ENCODE measurements at regions not wholly inside any gene's neighbourhood (a gene's known extent, or its start where the extent isn't known, plus 50 kb on each side); places are given as distances from the start of the nearest gene placed in this dataset.
"Not testable (repeated sequence)": the region's sequence is repeated elsewhere in the genome, so short reads cannot be mapped to it uniquely, and the experiment has no call there.

GRCh38 chr2:140108706-140109475 is 1328.7 kb upstream of the NXPH2 start:
- no peaks in the 10 kb centered on the region for H3K27me3 Mint-ChIP-seq
- peaks cover 15% of the 10 kb centered on the region for H3K9me3 Mint-ChIP-seq
- H3K4me1 Mint-ChIP-seq (ENCODE audit: low read depth in 2 of 2): no peaks in the 10 kb centered on the region
- no peak for DNase-seq (ENCODE audit: low spot score)
- no peaks in the 10 kb centered on the region for H3K36me3 Mint-ChIP-seq
- H3K4me3 Mint-ChIP-seq: no peak overlapping the region
- no peak overlapping the region for H3K27ac Mint-ChIP-seq
- ATAC-seq: no peak

DNA sequence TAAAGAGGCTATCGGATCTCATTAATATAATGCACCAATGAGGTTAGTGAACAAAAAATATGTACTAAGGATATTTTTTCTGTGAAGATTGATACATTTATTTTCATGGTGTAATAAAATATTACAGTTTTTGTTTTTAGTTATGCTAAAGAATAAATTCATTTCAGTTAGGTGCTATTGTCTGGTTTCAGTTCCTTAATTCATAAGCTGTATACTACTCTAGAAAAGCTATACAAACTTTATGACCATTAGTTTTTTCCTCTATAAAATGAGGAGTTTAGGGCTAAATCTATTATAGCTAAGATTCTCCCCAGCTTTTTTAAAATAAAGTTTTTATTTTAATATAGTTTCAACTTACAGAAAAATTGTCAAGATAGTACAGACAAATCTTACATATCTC is 1311.7 kb upstream of the NXPH2 start:
- Mint-ChIP-seq H3K9me3 (peaks cover 17% of the 10 kb centered on the region), H3K36me3 (peaks cover 5% of the 10 kb centered on the region), H3K27ac (no peak overlapping the region), H3K4me1 (ENCODE audit: low read depth in 2 of 2) (no peaks in the 10 kb centered on the region), H3K27me3 (no peaks in the 10 kb centered on the region), H3K4me3 (no peak overlapping the region)
- DNase-seq (ENCODE audit: low spot score) (no peak), ATAC-seq (no peak)

DNA sequence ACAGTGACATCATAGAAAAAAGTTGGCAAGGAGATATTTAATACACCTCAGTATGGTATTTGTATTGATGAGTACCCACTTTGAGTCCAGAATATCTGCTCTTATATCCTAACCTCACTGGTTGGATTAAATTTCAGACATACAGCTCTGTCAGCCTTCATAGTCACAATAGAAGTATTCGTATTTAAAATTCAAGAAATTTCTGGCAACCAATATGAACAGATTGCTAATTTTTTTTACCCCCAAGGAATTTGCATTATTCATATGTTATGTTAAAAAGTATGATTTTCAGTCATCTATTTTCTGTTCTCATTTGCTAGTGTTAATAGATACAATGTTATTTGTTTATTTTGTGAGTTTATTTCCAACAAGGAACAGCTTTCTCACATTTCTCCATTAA is 1306.8 kb upstream of the NXPH2 start:
- no peaks in the 10 kb centered on the region for H3K36me3 Mint-ChIP-seq
- H3K9me3 Mint-ChIP-seq: peaks cover 30% of the 10 kb centered on the region
- ATAC-seq (no peak), DNase-seq (ENCODE audit: low spot score) (no peak)
- H3K27ac Mint-ChIP-seq: no peak overlapping the region
- H3K4me1 Mint-ChIP-seq (ENCODE audit: low read depth in 2 of 2): no peaks in the 10 kb centered on the region
- H3K27me3 Mint-ChIP-seq: no peaks in the 10 kb centered on the region
- H3K4me3 Mint-ChIP-seq: no peak overlapping the region

GRCh38 chr2:140085674-140086073 is 1305.5 kb upstream of the NXPH2 start:
- DNase-seq (ENCODE audit: low spot score): no peak
- Mint-ChIP-seq H3K36me3 (no peaks in the 10 kb centered on the region), H3K4me1 (ENCODE audit: low read depth in 2 of 2) (no peaks in the 10 kb centered on the region), H3K27ac (no peak overlapping the region), H3K4me3 (no peak overlapping the region), H3K27me3 (no peaks in the 10 kb centered on the region), H3K9me3 (peaks cover 26% of the 10 kb centered on the region)
- no peak for ATAC-seq

- Mint-ChIP-seq H3K36me3 (peaks cover 11% of the 10 kb centered on the region), H3K4me1 (ENCODE audit: low read depth in 2 of 2) (no peaks in the 10 kb centered on the region), H3K4me3 (no peak overlapping the region), H3K27ac (no peak overlapping the region), H3K27me3 (no peaks in the 10 kb centered on the region), H3K9me3 (peaks cover 12% of the 10 kb centered on the region)
- ATAC-seq (no peak), DNase-seq (ENCODE audit: low spot score) (no peak)
Observed at GRCh38 chr2:140079038-140079437, 1298.8 kb upstream of the NXPH2 start.

- DNase-seq (ENCODE audit: low spot score): no peak
- Mint-ChIP-seq H3K9me3 (peaks cover 20% of the 10 kb centered on the region), H3K36me3 (peaks cover 11% of the 10 kb centered on the region), H3K4me3 (no peak overlapping the region), H3K4me1 (ENCODE audit: low read depth in 2 of 2) (no peaks in the 10 kb centered on the region), H3K27ac (no peak overlapping the region), H3K27me3 (no peaks in the 10 kb centered on the region)
- ATAC-seq: no peak
Observed at GRCh38 chr2:140076164-140076563, 1296.0 kb upstream of the NXPH2 start.

- peaks cover 29% of the 10 kb centered on the region for H3K9me3 Mint-ChIP-seq
- not testable (repeated sequence) for H3K4me3 Mint-ChIP-seq; DNase-seq (ENCODE audit: low spot score); H3K27me3 Mint-ChIP-seq; ATAC-seq; H3K4me1 Mint-ChIP-seq (ENCODE audit: low read depth in 2 of 2); H3K27ac Mint-ChIP-seq
- peaks cover 11% of the 10 kb centered on the region for H3K36me3 Mint-ChIP-seq
Observed at GRCh38 chr2:140073763-140074162, 1293.6 kb upstream of the NXPH2 start.

DNA sequence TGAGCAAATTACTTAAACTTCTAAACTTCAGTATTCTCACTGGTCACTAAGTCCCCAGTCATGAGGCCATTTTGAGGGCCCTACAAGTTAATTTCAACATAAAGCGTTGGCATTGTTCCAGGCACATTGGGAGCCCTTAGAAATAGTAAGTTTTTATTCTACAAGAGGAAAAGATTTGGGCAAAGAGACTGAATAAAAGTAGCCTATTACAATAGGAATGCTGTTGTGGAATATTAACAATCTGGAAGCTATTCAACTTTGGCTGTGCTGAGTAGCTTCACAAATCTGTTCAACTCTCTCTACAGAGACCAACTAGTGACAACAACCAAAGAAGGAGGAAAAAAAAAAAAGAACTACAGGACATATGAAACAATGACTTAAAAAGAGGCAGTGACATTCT is 1287.5 kb upstream of the NXPH2 start:
- no peak overlapping the region for H3K4me3 Mint-ChIP-seq
- ATAC-seq (no peak), DNase-seq (ENCODE audit: low spot score) (no peak)
- peaks cover 36% of the 10 kb centered on the region for H3K9me3 Mint-ChIP-seq
- H3K27me3 Mint-ChIP-seq: no peaks in the 10 kb centered on the region
- no peak overlapping the region for H3K27ac Mint-ChIP-seq
- H3K36me3 Mint-ChIP-seq: no peaks in the 10 kb centered on the region
- no peaks in the 10 kb centered on the region for H3K4me1 Mint-ChIP-seq (ENCODE audit: low read depth in 2 of 2)

- Mint-ChIP-seq H3K9me3 (peaks cover 22% of the 10 kb centered on the region), H3K27ac (no peak overlapping the region), H3K36me3 (no peaks in the 10 kb centered on the region), H3K27me3 (no peaks in the 10 kb centered on the region), H3K4me1 (ENCODE audit: low read depth in 2 of 2) (no peaks in the 10 kb centered on the region), H3K4me3 (no peak overlapping the region)
- DNase-seq (ENCODE audit: low spot score): no peak
- no peak for ATAC-seq
Observed at GRCh38 chr2:140064243-140064642, 1284.1 kb upstream of the NXPH2 start.

- no peaks in the 10 kb centered on the region for H3K27me3 Mint-ChIP-seq
Observed at GRCh38 chr2:140063356-140063755, 1283.2 kb upstream of the NXPH2 start.

GRCh38 chr2:140061240-140061639 is 1281.0 kb upstream of the NXPH2 start:
- Mint-ChIP-seq H3K27ac (no peak overlapping the region), H3K4me1 (ENCODE audit: low read depth in 2 of 2) (no peaks in the 10 kb centered on the region), H3K4me3 (no peak overlapping the region), H3K36me3 (no peaks in the 10 kb centered on the region), H3K9me3 (peaks cover 19% of the 10 kb centered on the region), H3K27me3 (no peaks in the 10 kb centered on the region)
- ATAC-seq (no peak), DNase-seq (ENCODE audit: low spot score) (no peak)

More at GRCh38 chr2:140063356-140063755, 1283.2 kb upstream of the NXPH2 start:
- ATAC-seq (no peak), DNase-seq (ENCODE audit: low spot score) (no peak)
- Mint-ChIP-seq H3K27ac (no peak overlapping the region), H3K4me1 (ENCODE audit: low read depth in 2 of 2) (no peaks in the 10 kb centered on the region), H3K9me3 (peaks cover 22% of the 10 kb centered on the region), H3K4me3 (no peak overlapping the region), H3K36me3 (no peaks in the 10 kb centered on the region)

GRCh38 chr2:140057928-140058327 is 1277.7 kb upstream of the NXPH2 start:
- DNase-seq (ENCODE audit: low spot score) (no peak), ATAC-seq (no peak)
- Mint-ChIP-seq H3K27ac (no peak overlapping the region), H3K4me1 (ENCODE audit: low read depth in 2 of 2) (no peaks in the 10 kb centered on the region), H3K4me3 (no peak overlapping the region), H3K9me3 (peaks cover 19% of the 10 kb centered on the region), H3K36me3 (no peaks in the 10 kb centered on the region), H3K27me3 (no peaks in the 10 kb centered on the region)

DNA sequence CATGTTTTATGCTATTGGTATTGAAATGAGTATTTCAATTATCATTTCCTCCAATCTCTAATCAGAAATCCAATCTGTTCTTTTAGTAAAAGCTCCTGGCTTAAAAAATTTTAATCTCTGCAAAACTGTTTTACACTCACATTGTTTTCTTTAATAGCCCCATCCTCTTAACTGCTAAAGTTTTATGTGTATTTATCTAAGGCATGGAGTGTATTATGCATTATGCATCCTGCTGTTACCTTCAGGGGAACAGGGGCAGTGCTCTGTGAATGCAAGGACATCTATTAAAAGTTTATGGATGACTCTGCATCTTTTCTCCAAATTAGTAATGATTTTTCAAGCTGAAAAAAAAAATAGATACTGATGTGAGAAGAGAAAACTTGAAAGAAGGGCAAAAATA is 1261.6 kb upstream of the NXPH2 start:
- Mint-ChIP-seq H3K4me3 (no peak overlapping the region), H3K27me3 (no peaks in the 10 kb centered on the region), H3K9me3 (peaks cover 22% of the 10 kb centered on the region), H3K27ac (no peak overlapping the region), H3K4me1 (ENCODE audit: low read depth in 2 of 2) (no peaks in the 10 kb centered on the region), H3K36me3 (peaks cover 26% of the 10 kb centered on the region)
- ATAC-seq: no peak
- DNase-seq (ENCODE audit: low spot score): no peak

DNA sequence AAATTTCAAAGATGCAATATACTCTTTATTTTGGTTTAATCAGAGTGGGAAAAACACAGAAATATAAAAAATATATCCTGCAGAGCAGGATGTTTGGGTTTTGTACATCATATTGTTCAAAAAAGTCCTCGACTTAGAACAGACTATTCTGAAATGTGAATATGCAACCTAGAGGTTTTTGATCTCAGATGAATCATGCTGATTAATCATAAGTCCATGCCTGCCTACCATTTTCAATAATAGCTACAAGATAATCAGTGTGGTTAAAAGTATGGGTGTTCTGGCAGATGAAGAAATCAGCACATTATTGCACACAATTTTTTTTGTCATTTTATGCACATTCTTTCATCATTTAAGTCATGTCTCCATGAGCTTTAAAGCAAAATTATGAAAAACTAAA is 1261.0 kb upstream of the NXPH2 start:
- Mint-ChIP-seq H3K9me3 (peaks cover 22% of the 10 kb centered on the region), H3K36me3 (peaks cover 26% of the 10 kb centered on the region), H3K4me1 (ENCODE audit: low read depth in 2 of 2) (no peaks in the 10 kb centered on the region), H3K4me3 (no peak overlapping the region), H3K27me3 (no peaks in the 10 kb centered on the region), H3K27ac (no peak overlapping the region)
- DNase-seq (ENCODE audit: low spot score) (no peak), ATAC-seq (no peak)

DNA sequence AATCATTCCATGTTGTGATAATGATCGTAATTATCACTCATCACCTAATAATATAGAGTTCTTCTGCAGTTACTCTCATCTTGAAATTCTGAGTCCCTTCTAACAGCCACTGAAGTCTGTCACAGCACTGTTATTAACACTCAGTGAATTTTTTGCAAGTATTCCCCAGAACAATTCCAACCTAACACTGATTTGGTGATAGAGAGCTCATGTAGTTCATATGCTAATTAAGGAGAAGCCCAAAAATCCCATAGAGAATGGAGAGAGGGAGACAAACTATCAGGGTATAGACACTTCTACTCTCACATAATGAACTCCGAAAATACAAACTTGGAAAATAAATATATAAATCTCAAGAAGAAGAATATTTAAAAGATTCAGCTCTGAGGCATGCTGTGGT is 1253.4 kb upstream of the NXPH2 start:
- no peak for DNase-seq (ENCODE audit: low spot score)
- Mint-ChIP-seq H3K4me1 (ENCODE audit: low read depth in 2 of 2) (no peaks in the 10 kb centered on the region), H3K27ac (no peak overlapping the region), H3K27me3 (no peaks in the 10 kb centered on the region), H3K36me3 (peaks cover 4% of the 10 kb centered on the region), H3K9me3 (peaks cover 17% of the 10 kb centered on the region), H3K4me3 (no peak overlapping the region)
- ATAC-seq: no peak
